ENCODE measurements at regions not wholly inside any gene's neighbourhood (a gene's known extent, or its start where the extent isn't known, plus 50 kb on each side); places are given as distances from the start of the nearest gene placed in this dataset.

- H3K36me3 ChIP-seq, result no peaks in the 10 kb centered on the region
- no peak overlapping the region for H3K4me3 ChIP-seq
- no peak overlapping the region for H3K27ac ChIP-seq
- H3K4me1 ChIP-seq, result no peaks in the 10 kb centered on the region
- intact Hi-C loops (cut with DNase I; ENCODE audit: low total_unique reads), result no loop called here
- H3K27me3 ChIP-seq, result no peaks in the 10 kb centered on the region
- no peak for DNase-seq
- no peaks in the 10 kb centered on the region for H3K9me3 ChIP-seq
- TF ChIP-seq, protein P1, sequence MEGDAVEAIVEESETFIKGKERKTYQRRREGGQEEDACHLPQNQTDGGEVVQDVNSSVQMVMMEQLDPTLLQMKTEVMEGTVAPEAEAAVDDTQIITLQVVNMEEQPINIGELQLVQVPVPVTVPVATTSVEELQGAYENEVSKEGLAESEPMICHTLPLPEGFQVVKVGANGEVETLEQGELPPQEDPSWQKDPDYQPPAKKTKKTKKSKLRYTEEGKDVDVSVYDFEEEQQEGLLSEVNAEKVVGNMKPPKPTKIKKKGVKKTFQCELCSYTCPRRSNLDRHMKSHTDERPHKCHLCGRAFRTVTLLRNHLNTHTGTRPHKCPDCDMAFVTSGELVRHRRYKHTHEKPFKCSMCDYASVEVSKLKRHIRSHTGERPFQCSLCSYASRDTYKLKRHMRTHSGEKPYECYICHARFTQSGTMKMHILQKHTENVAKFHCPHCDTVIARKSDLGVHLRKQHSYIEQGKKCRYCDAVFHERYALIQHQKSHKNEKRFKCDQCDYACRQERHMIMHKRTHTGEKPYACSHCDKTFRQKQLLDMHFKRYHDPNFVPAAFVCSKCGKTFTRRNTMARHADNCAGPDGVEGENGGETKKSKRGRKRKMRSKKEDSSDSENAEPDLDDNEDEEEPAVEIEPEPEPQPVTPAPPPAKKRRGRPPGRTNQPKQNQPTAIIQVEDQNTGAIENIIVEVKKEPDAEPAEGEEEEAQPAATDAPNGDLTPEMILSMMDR (IDR thresholded peaks at IDR 0.05), result no peak
Observed at GRCh38 chr16:54389836-54390494, 103.4 kb upstream of the IRX3 start.

- DNase-seq, result no peak
- Histone ChIP-seq H3K27ac (no peak overlapping the region), H3K27me3 (no peaks in the 10 kb centered on the region), H3K4me1 (no peaks in the 10 kb centered on the region), H3K36me3 (no peaks in the 10 kb centered on the region), H3K4me3 (no peak overlapping the region), H3K9me3 (peaks cover 0 to 5% (median 0%) of the 10 kb centered on the region in 3 donors)
- intact Hi-C loops (cut with DNase I; ENCODE audit: low total_unique reads), result no loop called here
- TF ChIP-seq, protein P1 (IDR thresholded peaks at IDR 0.05), result no peak
Observed at GRCh38 chr16:54385141-54385540, 98.6 kb upstream of the IRX3 start.

- TF ChIP-seq, protein P1 (IDR thresholded peaks at IDR 0.05), result no peak
- no peaks in the 10 kb centered on the region for H3K4me1 ChIP-seq
- no peak overlapping the region for H3K27ac ChIP-seq
- H3K9me3 ChIP-seq, result peaks cover 0 to 8% (median 0%) of the 10 kb centered on the region in 3 donors
- H3K27me3 ChIP-seq, result no peaks in the 10 kb centered on the region
- intact Hi-C loops (cut with DNase I; ENCODE audit: low total_unique reads), result no loop called here
- DNase-seq, result no peak
- H3K36me3 ChIP-seq, result no peaks in the 10 kb centered on the region
- H3K4me3 ChIP-seq, result no peak overlapping the region
Observed at GRCh38 chr16:54381601-54382313, 95.2 kb upstream of the IRX3 start.

DNA sequence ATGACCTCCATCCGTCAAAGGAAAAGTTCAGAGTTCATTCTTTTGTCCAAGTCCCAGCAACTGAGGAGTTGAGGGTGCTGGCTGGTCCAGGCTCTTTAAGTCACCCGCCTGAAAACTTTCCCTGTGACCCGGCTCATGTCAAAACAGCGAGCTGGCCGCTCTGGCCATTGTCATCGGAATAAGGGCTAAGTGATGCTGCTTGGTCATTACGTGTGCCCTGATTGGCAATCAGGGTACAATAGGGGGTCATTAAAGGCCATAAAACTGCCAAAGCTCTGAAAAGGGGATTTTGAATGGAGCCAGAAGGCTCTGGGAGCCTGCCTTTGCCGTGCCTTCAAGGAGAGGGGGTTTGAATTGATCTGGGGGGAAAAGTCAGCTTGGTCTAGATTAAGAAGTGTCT is 88.5 kb upstream of the IRX3 start:
- Histone ChIP-seq H3K36me3 (no peaks in the 10 kb centered on the region), H3K27ac (no peak overlapping the region), H3K4me3 (no peak overlapping the region), H3K9me3 (peaks cover 0 to 3% (median 0%) of the 10 kb centered on the region in 3 donors), H3K4me1 (peaks cover 0 to 13% (median 0%) of the 10 kb centered on the region in 4 donors), H3K27me3 (peaks cover 0 to 20% of the 10 kb centered on the region in 2 donors)
- no peak for DNase-seq
- intact Hi-C loops (cut with DNase I; ENCODE audit: low total_unique reads), result no loop called here
- TF ChIP-seq, protein P1 (IDR thresholded peaks at IDR 0.05), result no peak

DNA sequence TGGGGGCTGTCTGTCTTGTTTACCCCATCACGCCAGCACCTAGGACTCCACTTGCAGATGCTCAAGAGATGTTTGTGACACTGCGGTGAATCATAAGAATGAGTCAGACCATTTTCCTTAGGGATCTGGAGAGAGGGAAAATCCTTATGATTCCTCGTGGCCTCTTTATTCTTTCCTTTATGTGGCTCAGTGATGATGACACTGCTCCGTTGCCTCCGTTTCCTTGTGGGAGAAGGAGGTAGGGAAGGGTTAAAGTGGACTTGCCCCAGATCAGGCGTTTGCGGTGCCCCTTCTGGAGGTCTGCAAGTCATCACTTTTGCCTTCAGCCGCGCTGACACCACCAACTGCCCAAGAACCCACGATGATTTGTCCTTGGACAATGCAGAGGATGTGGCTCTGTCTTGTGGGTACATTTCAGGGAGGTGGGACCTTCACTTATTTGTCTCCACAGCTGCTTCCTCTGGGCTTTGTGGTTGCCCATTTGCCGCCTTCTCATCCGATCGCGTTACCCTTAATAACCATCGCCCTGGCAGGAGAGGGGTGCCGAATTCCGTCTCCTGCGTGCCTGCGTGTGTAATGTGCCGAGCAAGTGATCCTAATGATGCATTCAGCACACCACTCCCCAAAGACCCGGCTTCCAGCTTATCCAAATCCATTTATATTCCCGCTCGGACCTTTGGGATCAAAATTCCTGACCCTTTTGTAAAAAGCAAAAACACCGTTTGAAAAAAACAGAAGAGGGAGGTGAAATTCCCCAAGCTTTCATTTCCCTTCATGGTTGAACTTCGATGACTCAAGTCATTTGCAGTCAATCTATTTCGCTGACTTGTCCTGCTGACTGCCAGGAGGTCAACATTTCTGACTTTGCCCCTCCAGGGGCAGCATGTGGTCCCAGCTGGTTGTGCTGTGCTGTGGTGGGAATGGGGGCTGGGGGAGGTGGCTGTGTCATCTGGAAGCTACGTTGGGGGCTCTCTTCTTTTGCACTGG is 87.2 kb upstream of the IRX3 start:
- intact Hi-C loops (cut with DNase I; ENCODE audit: low total_unique reads), result no loop called here
- Histone ChIP-seq H3K36me3 (no peaks in the 10 kb centered on the region), H3K27ac (no peak overlapping the region), H3K4me3 (peak overlapping the region in 1 of 2 donors; percentile 36), H3K27me3 (peaks cover 0 to 26% of the 10 kb centered on the region in 2 donors), H3K9me3 (no peaks in the 10 kb centered on the region), H3K4me1 (peaks cover 0 to 13% (median 0%) of the 10 kb centered on the region in 4 donors)
- TF ChIP-seq, protein P1 (IDR thresholded peaks at IDR 0.05), result no peak
- no peak for DNase-seq
